GM18519 (cell line): ENCODE measurements at regions not wholly inside any gene's neighbourhood (a gene's known extent, or its start where the extent isn't known, plus 50 kb on each side); places are given as distances from the start of the nearest gene placed in this dataset.
"Not testable (repeated sequence)": the region's sequence is repeated elsewhere in the genome, so short reads cannot be mapped to it uniquely, and the experiment has no call there.

Experiments used
- ATAC-seq: cut with Tn5 transposase; IDR thresholded peaks from one replicate; pipeline ENCODE4 v1.9.1; 2021; ENCODE audit warnings: mild to moderate bottlenecking, moderate library complexity; ENCODE audit not compliant: unreplicated experiment, low FRiP score

- ATAC-seq = no peak
Observed at GRCh38 chr3:139113231-139113992, 68.7 kb upstream of the PRR23C start.

DNA sequence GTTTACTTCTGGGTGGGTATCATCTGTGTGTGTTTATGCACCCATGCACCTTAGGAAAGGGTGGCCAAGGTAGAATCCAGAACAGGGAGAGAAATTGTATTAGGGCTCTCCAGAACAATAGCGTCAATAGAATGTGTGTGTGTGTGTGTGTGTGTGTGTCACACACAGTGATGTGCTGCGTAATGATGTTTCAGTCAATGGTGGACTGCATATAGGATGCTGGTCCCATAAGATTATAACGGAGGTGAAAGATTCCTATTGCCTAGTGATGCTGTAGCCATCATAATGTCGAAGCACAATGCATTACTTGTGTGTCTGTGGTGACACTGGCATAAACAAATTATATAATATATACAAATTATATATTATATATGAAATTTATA, 69.3 kb upstream of the PRR23C start:
- no peak for ATAC-seq

- ATAC-seq = not testable (repeated sequence)
Observed at GRCh38 chr3:139116631-139117030, 71.9 kb upstream of the PRR23C start.

DNA sequence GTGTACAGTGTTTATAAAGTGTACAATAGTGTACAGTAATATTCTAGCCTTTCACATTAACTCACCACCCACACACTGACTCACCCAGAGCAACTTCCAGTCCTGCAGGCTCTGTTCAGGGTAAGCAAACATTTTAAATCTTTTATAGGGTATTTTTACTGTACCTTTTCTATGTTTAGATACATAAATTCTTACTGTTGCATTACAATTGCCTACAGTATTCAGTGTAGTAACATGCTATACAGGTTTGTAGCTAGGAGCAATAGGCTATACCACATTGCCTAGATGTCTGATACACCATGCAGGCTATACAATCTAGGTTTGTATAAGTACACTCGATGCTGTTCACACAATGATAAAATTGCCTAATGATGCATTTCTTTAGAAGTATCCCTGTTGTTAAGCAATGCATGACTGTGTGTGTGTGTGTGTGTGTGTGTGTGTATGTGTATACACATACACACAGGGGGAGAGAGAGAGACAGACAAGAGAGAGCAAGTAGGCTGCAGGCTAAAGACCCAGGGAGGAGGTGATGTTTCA, 72.5 kb upstream of the PRR23C start:
- ATAC-seq = no peak

DNA sequence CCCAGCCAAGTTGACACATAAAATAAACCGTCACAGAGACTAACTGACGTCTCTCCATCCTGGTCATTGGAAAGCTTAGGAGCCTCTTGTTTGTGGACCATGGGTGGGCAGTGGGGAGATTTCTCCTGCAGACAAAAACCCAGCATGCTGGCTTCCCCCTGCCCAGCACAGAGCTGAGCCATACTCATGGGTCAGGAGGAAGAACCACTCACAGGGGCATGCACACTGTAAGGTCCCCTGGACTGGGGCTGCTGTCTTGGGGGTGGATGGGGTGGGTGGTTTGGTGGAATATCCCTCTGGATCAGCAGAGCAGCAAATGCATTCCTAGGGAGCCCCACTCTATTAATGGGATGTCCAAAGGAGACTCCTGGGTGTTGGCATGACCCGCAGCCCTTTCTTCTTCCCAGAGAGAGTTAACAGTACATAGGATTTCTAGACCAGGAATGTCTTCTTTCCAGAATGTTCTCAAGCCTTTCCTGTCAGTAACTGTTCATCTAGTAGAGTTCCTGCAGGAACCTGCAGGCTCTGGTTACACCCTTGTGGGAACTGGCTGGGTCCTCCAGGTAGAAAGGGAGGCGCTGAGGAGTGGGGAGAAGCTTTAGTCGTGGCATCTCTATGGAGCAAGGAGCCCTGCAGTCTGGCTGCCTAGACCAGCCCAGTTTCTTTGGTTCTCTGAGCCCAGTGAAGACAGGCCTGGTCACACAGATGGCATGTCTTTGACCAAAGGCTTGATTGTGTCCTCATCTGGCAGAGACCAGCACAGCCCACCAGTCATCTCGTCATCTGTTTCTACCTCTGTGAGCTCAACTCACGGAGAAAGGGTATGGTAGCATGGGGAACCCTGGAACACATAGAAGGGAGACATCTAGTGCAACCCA, 73.4 kb upstream of the PRR23C start:
- no peak for ATAC-seq

DNA sequence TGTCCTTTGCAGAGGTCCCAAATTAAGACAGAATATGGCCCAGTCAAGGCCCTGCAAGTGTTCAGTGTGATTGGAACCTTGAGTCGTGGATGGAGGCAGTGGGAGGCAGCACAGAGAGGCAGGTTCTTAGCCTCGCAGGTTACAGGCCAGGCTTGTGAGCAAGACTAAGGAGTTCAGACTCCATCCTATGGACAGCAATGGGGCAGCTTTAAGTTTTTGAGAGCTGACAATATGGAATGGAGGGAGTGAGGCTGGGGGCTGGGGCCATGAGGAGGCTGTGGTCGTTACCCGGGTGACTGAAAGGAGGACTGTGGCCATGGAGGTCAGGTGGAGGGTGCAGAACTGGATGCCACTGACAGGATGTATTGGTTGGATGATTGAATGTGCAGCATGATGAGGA, 74.1 kb upstream of the PRR23C start:
- no peak for ATAC-seq

GRCh38 chr3:139119331-139120025, 74.8 kb upstream of the PRR23C start:
- ATAC-seq = no peak

GRCh38 chr3:139120086-139121056, 75.7 kb upstream of the PRR23C start:
- no peak for ATAC-seq

DNA sequence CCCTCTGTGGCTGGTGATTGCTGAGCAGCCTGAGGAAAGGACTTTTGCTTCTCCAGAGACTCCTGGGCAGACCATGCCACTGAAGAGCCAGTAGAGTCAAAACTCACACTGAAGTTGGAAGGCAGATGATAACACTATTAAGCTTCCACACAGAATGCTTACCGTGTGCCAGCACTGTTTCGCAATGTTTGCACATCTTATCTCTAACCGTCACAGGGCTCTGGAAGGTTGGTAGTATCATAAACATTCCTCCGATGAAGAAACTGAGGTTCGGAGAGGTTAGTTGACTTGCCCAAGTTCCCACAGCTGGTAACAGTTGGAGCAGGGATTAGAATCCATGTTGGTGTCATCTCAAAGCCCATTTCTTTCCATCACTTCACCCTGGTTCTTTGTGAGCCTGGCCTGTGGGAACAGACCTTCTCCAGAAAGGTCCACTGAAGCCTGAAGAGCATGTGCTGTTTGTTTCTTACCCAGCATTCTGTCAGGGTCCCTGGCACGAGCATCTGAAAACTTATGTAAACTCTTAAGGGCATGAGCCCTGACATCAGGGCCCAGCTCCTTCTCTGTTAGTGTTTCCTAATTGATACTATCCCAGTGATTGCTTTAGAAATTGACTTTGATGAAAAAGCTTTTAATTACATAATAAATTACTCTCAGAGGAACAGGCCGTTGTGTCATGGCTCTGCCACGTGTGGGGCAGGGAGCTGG, 77.0 kb upstream of the PRR23C start:
- ATAC-seq = no peak

- ATAC-seq = no peak
Observed at GRCh38 chr3:139122221-139122581, 77.5 kb upstream of the PRR23C start.

DNA sequence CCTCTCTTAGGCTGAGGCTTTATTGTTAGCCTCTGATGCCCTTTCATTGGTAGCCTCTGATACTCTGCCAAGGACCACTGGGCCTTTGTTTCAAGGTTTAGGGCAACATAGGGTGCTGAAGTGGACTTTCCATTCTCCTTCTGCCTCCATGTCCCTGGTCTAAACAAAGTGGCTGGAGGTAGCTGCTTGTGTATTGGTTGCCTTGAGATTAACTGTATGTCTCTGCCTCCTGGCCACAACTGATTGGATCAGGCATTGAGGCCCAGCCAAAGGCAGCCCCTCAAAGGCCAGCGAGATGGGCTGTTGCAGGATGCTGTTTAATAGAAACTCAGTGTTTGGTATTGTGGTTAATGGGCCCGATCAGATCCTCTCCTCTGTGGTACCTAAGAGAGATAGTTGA, 77.9 kb upstream of the PRR23C start:
- ATAC-seq = no peak

DNA sequence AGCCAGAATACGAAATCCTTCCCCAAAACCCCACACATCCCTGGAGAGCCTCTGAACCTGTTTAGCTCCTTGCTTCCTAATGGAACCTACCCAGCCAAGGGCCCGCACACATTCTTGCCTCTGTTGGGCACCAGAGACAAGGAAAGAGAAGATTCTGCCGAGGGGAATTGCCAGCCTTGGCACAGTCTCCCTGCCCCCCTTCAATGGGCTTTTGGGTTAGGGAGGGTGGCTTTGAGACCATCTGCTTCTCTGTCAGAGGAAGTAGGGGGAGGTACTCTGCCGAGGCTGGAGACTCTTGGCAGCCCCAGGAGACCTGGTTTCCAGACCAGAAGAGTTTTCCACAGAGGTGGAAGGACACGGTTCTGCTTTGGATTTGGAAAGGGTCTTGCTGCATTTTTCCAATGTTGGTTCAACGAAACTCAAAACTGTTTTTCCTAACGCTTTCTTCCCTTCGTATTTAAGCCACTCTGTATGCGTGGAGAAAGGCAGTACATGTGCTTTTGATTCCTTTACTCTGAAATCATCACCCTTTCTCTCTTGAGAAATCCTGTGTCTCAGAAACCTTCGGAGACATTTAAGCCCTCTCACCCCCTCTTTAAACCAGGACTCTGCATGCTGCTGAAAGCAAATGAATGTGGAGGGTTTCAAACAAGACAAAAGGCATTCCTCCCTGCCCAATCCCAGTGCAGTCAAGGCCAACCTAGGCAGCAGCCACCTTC, 78.8 kb upstream of the PRR23C start:
- ATAC-seq = no peak

DNA sequence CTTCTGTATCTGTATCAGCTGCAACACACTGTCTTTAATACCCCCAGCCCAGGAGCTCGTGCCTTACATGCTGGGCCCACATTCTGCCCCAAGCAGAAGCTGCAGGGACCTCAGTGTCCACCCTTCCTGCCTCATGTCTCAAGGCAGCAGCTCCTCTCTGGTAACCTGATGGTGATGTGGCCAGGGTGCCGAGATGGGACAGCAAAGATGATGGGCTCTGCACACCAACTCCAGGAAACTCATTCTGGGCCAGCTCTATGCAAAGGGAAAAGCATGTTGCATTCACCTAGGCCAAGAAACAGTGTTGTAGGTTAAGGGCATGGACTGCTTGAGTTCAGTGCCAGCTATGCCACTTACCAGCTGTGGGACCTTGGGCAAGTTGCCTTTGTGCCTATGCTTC, 79.5 kb upstream of the PRR23C start:
- ATAC-seq = no peak

GRCh38 chr3:139127101-139127500, 82.4 kb upstream of the PRR23C start:
- ATAC-seq = no peak

DNA sequence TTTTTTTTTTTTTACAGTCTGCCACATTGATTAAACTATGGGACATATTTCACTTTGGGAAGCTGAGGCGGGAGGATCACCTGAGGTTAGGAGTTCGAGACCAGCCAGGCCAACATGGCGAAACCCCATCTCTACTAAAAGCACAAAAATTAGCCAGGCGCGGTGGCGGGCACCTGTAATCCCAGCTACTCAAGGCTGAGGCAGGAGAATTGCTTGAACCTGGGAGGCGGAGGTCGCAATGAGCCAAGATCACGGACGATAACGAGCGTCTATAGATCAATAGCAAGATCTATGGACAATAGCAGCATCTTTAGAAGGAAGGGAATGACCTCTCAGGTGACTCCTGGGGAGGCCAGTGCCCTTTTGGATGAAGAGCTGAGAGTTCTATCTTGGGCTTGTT, 82.9 kb upstream of the PRR23C start:
- not testable (repeated sequence) for ATAC-seq

DNA sequence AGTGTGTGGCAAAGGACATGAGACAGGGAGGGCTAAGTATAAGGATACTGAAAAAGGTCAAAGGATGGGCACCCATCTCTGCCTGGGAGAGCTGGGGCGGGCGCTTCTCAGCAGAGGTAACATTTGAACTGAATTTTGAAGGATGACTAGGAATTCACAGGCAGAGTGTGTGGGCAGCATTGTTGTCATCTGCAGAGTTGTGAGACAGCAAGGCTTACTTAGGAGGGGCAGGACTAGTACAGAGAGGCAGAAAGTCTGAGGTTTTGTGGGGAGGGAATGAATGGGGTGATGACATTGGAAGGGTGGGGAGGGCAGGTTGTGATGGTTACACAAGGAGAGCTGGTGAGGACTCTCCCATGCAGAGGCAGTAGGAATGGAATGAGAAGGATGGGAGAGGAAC, 84.1 kb upstream of the PRR23C start:
- no peak for ATAC-seq

GRCh38 chr3:139129892-139130291, 85.2 kb upstream of the PRR23C start:
- ATAC-seq = no peak

DNA sequence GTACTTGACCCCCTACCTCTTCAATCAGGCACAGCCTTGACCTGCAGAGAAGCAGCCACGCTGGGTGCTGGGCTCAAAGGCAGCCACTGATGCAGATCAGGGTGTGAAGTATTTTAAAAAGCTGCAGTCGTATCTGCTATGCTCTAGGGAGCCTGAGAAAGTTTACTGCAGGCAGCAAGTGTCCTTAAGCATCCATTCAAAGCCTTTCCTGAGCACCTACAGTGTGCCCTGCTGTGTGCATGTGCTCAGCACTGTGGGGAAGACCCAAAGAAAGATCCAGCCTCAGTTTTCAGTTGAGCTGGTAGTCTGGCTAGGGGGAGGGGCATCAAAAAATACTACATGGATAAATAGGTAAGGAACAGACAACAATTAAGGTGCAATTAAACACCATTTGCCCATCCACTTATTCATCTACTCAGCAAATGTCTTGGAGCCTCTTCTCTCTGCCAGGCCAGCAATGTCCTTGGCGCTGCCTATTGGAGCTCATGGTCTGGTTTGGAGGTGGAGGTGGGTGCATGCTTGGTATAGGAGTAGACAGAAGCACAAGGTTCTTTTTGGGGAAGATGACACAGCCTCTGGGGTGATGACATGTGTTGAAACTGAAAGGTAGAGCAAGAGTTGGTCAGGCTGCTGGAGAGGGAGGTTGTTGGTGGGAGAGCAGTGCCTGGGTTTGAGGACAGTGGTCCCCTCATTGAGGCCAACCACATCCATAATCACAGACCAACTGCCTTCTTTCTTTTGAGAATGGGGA, 85.9 kb upstream of the PRR23C start:
- ATAC-seq = no peak
